Kidney (tissue), 13 donors: ENCODE measurements at regions not wholly inside any gene's neighbourhood (a gene's known extent, or its start where the extent isn't known, plus 50 kb on each side); places are given as distances from the start of the nearest gene placed in this dataset.

Experiments
- DNase-seq, 5 donors: peaks; one replicate each; pipeline ENCODE4 v3.0.0-alpha.2; 2013 to 2020
- FAIRE-seq: peaks from 2 replicates; lab custom pipeline; 2012; peaks lifted over from hg19 to GRCh38; lab: Jason Lieb, UNC
- H3K27ac ChIP-seq, 2 donors: one replicate each; pipeline ENCODE4 v1.7.0; 2013; ENCODE audit warnings: low read depth in 2 of 2, low read length in 2 of 2, inconsistent platforms in 1 of 2
- H3K27me3 ChIP-seq: one replicate; pipeline ENCODE4 v1.7.1; 2013; ENCODE audit warnings: low read length, inconsistent platforms; ENCODE audit not compliant: control insufficient read depth, insufficient read depth
- H3K36me3 ChIP-seq, 3 donors: one replicate each; pipeline versions ENCODE4 v1.7.0 to v1.7.1; 2013; ENCODE audit warnings: low read length in 3 of 3, control low read depth in 1 of 3, inconsistent platforms in 1 of 3; ENCODE audit not compliant: insufficient read depth in 3 of 3, control insufficient read depth in 2 of 3
- H3K4me1 ChIP-seq, 3 donors: one replicate each; pipeline versions ENCODE4 v1.7.0 to v1.7.1; 2013; ENCODE audit warnings: low read length in 3 of 3, inconsistent platforms in 1 of 3, low read depth in 1 of 3; ENCODE audit not compliant: control insufficient read depth in 2 of 3, insufficient read depth in 2 of 3
- H3K4me3 ChIP-seq, 3 donors: one replicate each; pipeline versions ENCODE4 v1.7.0 to v1.8.1; 2013; ENCODE audit warnings: low read length in 3 of 3, control low read depth in 1 of 3, inconsistent platforms in 1 of 3
- H3K9ac ChIP-seq, 3 donors: one replicate each; pipeline versions ENCODE4 v1.7.0 to v1.7.1; 2013; ENCODE audit warnings: low read length in 3 of 3, control low read depth in 1 of 3, inconsistent platforms in 1 of 3
- H3K9me3 ChIP-seq, 3 donors: one replicate each; pipeline versions ENCODE4 v1.7.0 to v1.7.1; 2013; ENCODE audit warnings: low read length in 3 of 3, control low read depth in 1 of 3, inconsistent platforms in 1 of 3; ENCODE audit not compliant: control insufficient read depth in 2 of 3, insufficient read depth in 1 of 3
- CTCF ChIP-seq: IDR thresholded peaks from 3 replicates; pipeline ENCODE4 v1.5.1; 2012; ENCODE audit warnings: mild to moderate bottlenecking, moderate library complexity, borderline replicate concordance; ENCODE audit not compliant: insufficient read depth; ENCODE audit errors: extremely low read depth
- intact Hi-C: fragments of 100-400 bp; cut with DNase I; formaldehyde crosslinking; loops from one replicate; pipeline ENCODE4 v1.11.1; 2022
- donor health status: control.
- donor health status: control.
- donor health status: control.
- donor health status: control.
- donor health status: control.
- donor health status: DM: yes; HTN: yes; CAD: no.
- donor health status: Normal renal cell carcinoma (clear cell type).

DNA sequence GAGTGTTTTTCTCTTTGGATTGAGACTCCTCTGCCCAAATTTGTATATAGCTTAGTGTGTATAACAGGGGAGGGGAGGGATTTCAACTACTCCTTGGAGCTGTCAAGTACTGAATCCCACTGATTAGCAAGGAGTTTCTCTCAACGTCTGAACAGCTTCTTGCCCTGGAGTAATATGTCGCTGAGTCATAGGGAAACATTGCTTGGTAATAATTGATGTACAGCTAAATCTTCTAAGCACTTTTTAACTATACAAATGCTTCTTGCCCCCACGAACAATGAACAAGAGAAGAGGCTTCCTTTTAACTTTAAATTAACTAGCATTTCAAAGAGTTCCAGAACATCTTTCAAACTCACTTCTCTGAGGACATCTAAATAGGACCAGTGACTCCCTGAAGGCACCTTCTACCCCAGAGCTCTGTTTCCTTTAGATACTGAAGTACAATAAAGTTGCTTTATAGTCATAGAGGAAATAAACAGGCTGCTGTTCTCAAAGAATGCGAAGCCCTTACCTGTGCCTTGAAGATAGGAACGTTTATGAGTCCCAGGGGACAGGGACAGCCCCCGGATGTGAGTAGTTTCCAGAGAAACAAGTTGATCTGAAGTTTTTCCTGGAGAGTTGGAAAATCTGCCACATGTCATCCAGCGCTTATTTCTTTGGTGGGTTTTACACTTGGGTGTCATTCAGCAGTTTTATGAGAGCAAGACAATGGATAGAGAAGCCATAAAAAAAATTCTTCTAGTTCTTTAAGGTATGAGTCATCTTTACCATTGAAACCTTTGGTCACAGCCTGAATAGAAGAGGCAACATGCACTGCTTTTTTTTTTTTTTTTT is 462.5 kb upstream of the BTBD3 start:
- Histone ChIP-seq H3K36me3 (no peaks in the 10 kb centered on the region), H3K9me3 (no peaks in the 10 kb centered on the region), H3K4me1 (no peaks in the 10 kb centered on the region), H3K4me3 (no peak overlapping the region), H3K9ac (no peak overlapping the region), H3K27me3 (no peaks in the 10 kb centered on the region), H3K27ac (no peak overlapping the region)
- intact Hi-C loops = no loop called here
- no peak for TF ChIP-seq CTCF
- FAIRE-seq (no peak), DNase-seq (peak in 1 of 5 donors; percentile 17)

GRCh38 chr20:11457488-11457887 is 460.2 kb upstream of the BTBD3 start:
- no peak overlapping the region for H3K9ac ChIP-seq
- TF ChIP-seq CTCF = no peak
- no peak overlapping the region for H3K27ac ChIP-seq
- H3K4me3 ChIP-seq = no peak overlapping the region
- FAIRE-seq (no peak), DNase-seq (no peak)
- intact Hi-C loops = no loop called here
- no peaks in the 10 kb centered on the region for H3K4me1 ChIP-seq
- H3K36me3 ChIP-seq = no peaks in the 10 kb centered on the region
- H3K9me3 ChIP-seq = no peaks in the 10 kb centered on the region
- no peaks in the 10 kb centered on the region for H3K27me3 ChIP-seq

GRCh38 chr20:11459090-11459890 is 458.4 kb upstream of the BTBD3 start:
- no peaks in the 10 kb centered on the region for H3K27me3 ChIP-seq
- no peaks in the 10 kb centered on the region for H3K36me3 ChIP-seq
- no peak for DNase-seq
- no peaks in the 10 kb centered on the region for H3K4me1 ChIP-seq
- H3K27ac ChIP-seq = no peak overlapping the region
- no peak for FAIRE-seq
- no peak overlapping the region for H3K4me3 ChIP-seq
- H3K9ac ChIP-seq = no peak overlapping the region
- intact Hi-C loops = no loop called here
- no peaks in the 10 kb centered on the region for H3K9me3 ChIP-seq
- no peak for TF ChIP-seq CTCF
